ENCODE measurements at regions not wholly inside any gene's neighbourhood (a gene's known extent, or its start where the extent isn't known, plus 50 kb on each side); places are given as distances from the start of the nearest gene placed in this dataset.

GRCh38 chr5:8695902-8696845 lies 827.2 kb downstream of the MTRR start:
- Mint-ChIP-seq H3K4me1 (no peaks in the 10 kb centered on the region), H3K27me3 (no peaks in the 10 kb centered on the region), H3K9me3 (ENCODE audit: low read depth) (no peaks in the 10 kb centered on the region), H3K27ac (no peak overlapping the region), H3K4me3 (no peak overlapping the region), H3K36me3 (no peaks in the 10 kb centered on the region)
- ATAC-seq: no peak
- CTCF ChIA-PET: no interaction called here
- DNase-seq: no peak

GRCh38 chr5:8700222-8700621 lies 831.3 kb downstream of the MTRR start:
- no peak for ATAC-seq
- no peaks in the 10 kb centered on the region for H3K27me3 Mint-ChIP-seq

GRCh38 chr5:8700671-8701070 lies 831.7 kb downstream of the MTRR start:
- H3K9me3 Mint-ChIP-seq (ENCODE audit: low read depth): no peaks in the 10 kb centered on the region
- H3K4me1 Mint-ChIP-seq: no peaks in the 10 kb centered on the region
- no peaks in the 10 kb centered on the region for H3K36me3 Mint-ChIP-seq
- DNase-seq (no peak), ATAC-seq (no peak)
- no peaks in the 10 kb centered on the region for H3K27me3 Mint-ChIP-seq
- CTCF ChIA-PET: no interaction called here
- H3K4me3 Mint-ChIP-seq: no peak overlapping the region
- H3K27ac Mint-ChIP-seq: no peak overlapping the region

More at GRCh38 chr5:8700222-8700621, 831.3 kb downstream of the MTRR start:
- no peaks in the 10 kb centered on the region for H3K36me3 Mint-ChIP-seq
- CTCF ChIA-PET: no interaction called here
- no peak overlapping the region for H3K27ac Mint-ChIP-seq
- no peak overlapping the region for H3K4me3 Mint-ChIP-seq
- no peak for DNase-seq
- no peaks in the 10 kb centered on the region for H3K4me1 Mint-ChIP-seq
- H3K9me3 Mint-ChIP-seq (ENCODE audit: low read depth): no peaks in the 10 kb centered on the region

GRCh38 chr5:8701251-8701650 lies 832.3 kb downstream of the MTRR start:
- DNase-seq: no peak
- Mint-ChIP-seq H3K27me3 (no peaks in the 10 kb centered on the region), H3K36me3 (no peaks in the 10 kb centered on the region), H3K27ac (no peak overlapping the region), H3K4me1 (no peaks in the 10 kb centered on the region), H3K4me3 (no peak overlapping the region), H3K9me3 (ENCODE audit: low read depth) (no peaks in the 10 kb centered on the region)
- ATAC-seq: no peak
- CTCF ChIA-PET: no interaction called here

GRCh38 chr5:8710426-8710930 lies 835.4 kb downstream of the SEMA5A start:
- peaks cover 2% of the 10 kb centered on the region for H3K9me3 Mint-ChIP-seq (ENCODE audit: low read depth)

GRCh38 chr5:8714198-8714597 lies 831.7 kb downstream of the SEMA5A start:
- Mint-ChIP-seq H3K4me1 (no peaks in the 10 kb centered on the region), H3K4me3 (no peak overlapping the region)
- CTCF ChIA-PET: no interaction called here

More at GRCh38 chr5:8710426-8710930, 835.4 kb downstream of the SEMA5A start:
- CTCF ChIA-PET: no interaction called here
- H3K36me3 Mint-ChIP-seq: no peaks in the 10 kb centered on the region
- H3K4me3 Mint-ChIP-seq: no peak overlapping the region
- ATAC-seq: no peak
- H3K4me1 Mint-ChIP-seq: no peaks in the 10 kb centered on the region
- no peak overlapping the region for H3K27ac Mint-ChIP-seq
- H3K27me3 Mint-ChIP-seq: no peaks in the 10 kb centered on the region
- DNase-seq: no peak

GRCh38 chr5:8714861-8715260 lies 831.0 kb downstream of the SEMA5A start:
- Mint-ChIP-seq H3K4me1 (no peaks in the 10 kb centered on the region), H3K27me3 (no peaks in the 10 kb centered on the region), H3K9me3 (ENCODE audit: low read depth) (peaks cover 5% of the 10 kb centered on the region), H3K36me3 (no peaks in the 10 kb centered on the region), H3K4me3 (no peak overlapping the region), H3K27ac (no peak overlapping the region)
- DNase-seq (no peak), ATAC-seq (no peak)
- CTCF ChIA-PET: no interaction called here

More at GRCh38 chr5:8714198-8714597, 831.7 kb downstream of the SEMA5A start:
- no peak for ATAC-seq
- no peak for DNase-seq
- Mint-ChIP-seq H3K27me3 (no peaks in the 10 kb centered on the region), H3K36me3 (no peaks in the 10 kb centered on the region), H3K27ac (no peak overlapping the region), H3K9me3 (ENCODE audit: low read depth) (peaks cover 5% of the 10 kb centered on the region)

- H3K4me3 Mint-ChIP-seq: no peak overlapping the region
- CTCF ChIA-PET: interaction anchor here (0.7 kb wide), 1 partner anchor 169 kb away, joined by 5 read pairs; no protein-coding TSS in a partner anchor
- peaks cover 3% of the 10 kb centered on the region for H3K9me3 Mint-ChIP-seq (ENCODE audit: low read depth)
- H3K27me3 Mint-ChIP-seq: no peaks in the 10 kb centered on the region
- no peaks in the 10 kb centered on the region for H3K36me3 Mint-ChIP-seq
- no peak overlapping the region for H3K27ac Mint-ChIP-seq
- DNase-seq (no peak), ATAC-seq (no peak)
- H3K4me1 Mint-ChIP-seq: no peaks in the 10 kb centered on the region
Observed at GRCh38 chr5:8719796-8720195, 826.1 kb downstream of the SEMA5A start.

GRCh38 chr5:8720506-8720905 lies 825.4 kb downstream of the SEMA5A start:
- H3K4me3 Mint-ChIP-seq: no peak overlapping the region
- no peaks in the 10 kb centered on the region for H3K4me1 Mint-ChIP-seq
- CTCF ChIA-PET: no interaction called here
- ATAC-seq: no peak
- no peaks in the 10 kb centered on the region for H3K36me3 Mint-ChIP-seq
- DNase-seq: no peak
- peaks cover 3% of the 10 kb centered on the region for H3K9me3 Mint-ChIP-seq (ENCODE audit: low read depth)
- H3K27ac Mint-ChIP-seq: no peak overlapping the region
- H3K27me3 Mint-ChIP-seq: no peaks in the 10 kb centered on the region

GRCh38 chr5:8721536-8721935 lies 824.3 kb downstream of the SEMA5A start:
- Mint-ChIP-seq H3K36me3 (no peaks in the 10 kb centered on the region), H3K27me3 (no peaks in the 10 kb centered on the region), H3K9me3 (ENCODE audit: low read depth) (peaks cover 7% of the 10 kb centered on the region), H3K27ac (no peak overlapping the region), H3K4me1 (no peaks in the 10 kb centered on the region), H3K4me3 (no peak overlapping the region)
- ATAC-seq (no peak), DNase-seq (no peak)
- CTCF ChIA-PET: no interaction called here

- ATAC-seq (no peak), DNase-seq (no peak)
- H3K4me1 Mint-ChIP-seq: no peaks in the 10 kb centered on the region
- CTCF ChIA-PET: no interaction called here
- H3K36me3 Mint-ChIP-seq: no peaks in the 10 kb centered on the region
- no peak overlapping the region for H3K4me3 Mint-ChIP-seq
- peaks cover 3% of the 10 kb centered on the region for H3K9me3 Mint-ChIP-seq (ENCODE audit: low read depth)
- no peaks in the 10 kb centered on the region for H3K27me3 Mint-ChIP-seq
- H3K27ac Mint-ChIP-seq: no peak overlapping the region
Observed at GRCh38 chr5:8726383-8727036, 819.4 kb downstream of the SEMA5A start.

- CTCF ChIA-PET: no interaction called here
- Mint-ChIP-seq H3K4me3 (no peak overlapping the region), H3K27me3 (no peaks in the 10 kb centered on the region), H3K4me1 (no peaks in the 10 kb centered on the region), H3K9me3 (ENCODE audit: low read depth) (peaks cover 6% of the 10 kb centered on the region), H3K36me3 (no peaks in the 10 kb centered on the region), H3K27ac (no peak overlapping the region)
- no peak for ATAC-seq
- DNase-seq: no peak
Observed at GRCh38 chr5:8727396-8727795, 818.5 kb downstream of the SEMA5A start.

- DNase-seq (no peak), ATAC-seq (no peak)
- peaks cover 6% of the 10 kb centered on the region for H3K9me3 Mint-ChIP-seq (ENCODE audit: low read depth)
- H3K4me3 Mint-ChIP-seq: no peak overlapping the region
- CTCF ChIA-PET: no interaction called here
- H3K36me3 Mint-ChIP-seq: no peaks in the 10 kb centered on the region
- no peaks in the 10 kb centered on the region for H3K27me3 Mint-ChIP-seq
- H3K27ac Mint-ChIP-seq: no peak overlapping the region
- H3K4me1 Mint-ChIP-seq: no peaks in the 10 kb centered on the region
Observed at GRCh38 chr5:8729437-8729836, 816.4 kb downstream of the SEMA5A start.

- Mint-ChIP-seq H3K4me1 (no peaks in the 10 kb centered on the region), H3K27ac (no peak overlapping the region), H3K36me3 (no peaks in the 10 kb centered on the region), H3K4me3 (no peak overlapping the region), H3K27me3 (no peaks in the 10 kb centered on the region), H3K9me3 (ENCODE audit: low read depth) (peaks cover 6% of the 10 kb centered on the region)
- DNase-seq (no peak), ATAC-seq (no peak)
- CTCF ChIA-PET: no interaction called here
Observed at GRCh38 chr5:8730194-8730593, 815.7 kb downstream of the SEMA5A start.

Data from activated CD8-positive, alpha-beta memory T cell treated with anti-CD3 and anti-CD28 coated beads, Interleukin-2, amount 10 ng/mL, durations not matched to agents 7 days and 5 days (primary cell).